ENCODE measurements at regions not wholly inside any gene's neighbourhood (a gene's known extent, or its start where the extent isn't known, plus 50 kb on each side); places are given as distances from the start of the nearest gene placed in this dataset.

GRCh38 chr12:131553096-131553777 is 157.7 kb upstream of the SFSWAP start (continued):
- TF ChIP-seq CUX1 (CRISPR knock-in tag; IDR thresholded peaks at IDR 0.05) (no peak), L3MBTL2 (IDR thresholded peaks at IDR 0.05) (no peak), KHSRP (IDR thresholded peaks at IDR 0.05) (no peak), ZBED1 (IDR thresholded peaks at IDR 0.05) (no peak), NFE2 (IDR thresholded peaks at IDR 0.05; ENCODE audit: low read depth) (no peak), HOXB6 (CRISPR knock-in tag; IDR thresholded peaks at IDR 0.05; ENCODE audit: borderline replicate concordance) (no peak; the same call in 1 of the 2 replicates), BRD9 (IDR thresholded peaks at IDR 0.05; ENCODE audit: low read depth, partially characterized antibody) (no peak), SIN3B (IDR thresholded peaks at IDR 0.05; ENCODE audit: low read depth) (no peak), SNIP1 (IDR thresholded peaks at IDR 0.05; ENCODE audit: low read depth) (no peak), BCL6 (CRISPR knock-in tag; IDR thresholded peaks at IDR 0.05) (0 out of 2 replicates have a peak, but pooled peaks have one; percentile 25), E2F6 (IDR thresholded peaks at IDR 0.05; ENCODE audit: borderline replicate concordance in 1 of 2, extremely low read depth in 1 of 2, insufficient read depth in 1 of 2, insufficient read length in 1 of 2, low read depth in 1 of 2, low read length in 1 of 2, poor library complexity in 1 of 2, severe bottlenecking in 1 of 2) (no peak), ZBTB43 (CRISPR knock-in tag; IDR thresholded peaks at IDR 0.05) (no peak), ZNF133 (CRISPR knock-in tag; IDR thresholded peaks at IDR 0.05) (no peak), ZNF395 (CRISPR knock-in tag; IDR thresholded peaks at IDR 0.05) (peak; percentile 80; the same call in 1 of the 2 replicates), NFIC (IDR thresholded peaks at IDR 0.05) (no peak), ZNF740 (CRISPR knock-in tag; IDR thresholded peaks at IDR 0.05) (no peak), ZNF740 (tag; IDR thresholded peaks at IDR 0.05) (peak in 1 of 2 experiments; percentile 66; a peak in 1 of 4 replicates)
